ENCODE measurements at regions not wholly inside any gene's neighbourhood (a gene's known extent, or its start where the extent isn't known, plus 50 kb on each side); places are given as distances from the start of the nearest gene placed in this dataset.

DNA sequence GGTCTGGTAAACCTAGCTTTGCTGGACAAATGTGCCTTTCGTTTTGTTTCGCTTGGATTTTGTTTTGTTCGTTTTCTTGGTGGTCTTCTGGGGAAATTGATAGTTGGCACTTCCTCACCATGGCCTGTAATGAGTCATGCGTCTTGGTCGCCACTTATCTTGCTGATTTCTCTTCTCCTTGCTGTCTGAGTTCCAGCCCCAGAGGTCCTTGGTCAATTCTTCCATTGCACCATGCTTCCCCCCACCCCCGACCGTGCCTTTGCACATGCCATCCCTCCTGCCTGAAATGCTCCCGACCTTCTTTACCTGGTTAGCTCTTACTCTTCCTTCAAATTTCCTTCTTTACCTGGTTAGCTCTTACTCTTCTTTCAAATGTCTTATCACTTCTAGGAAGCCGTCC lies 168.7 kb upstream of the MSX2 start:
- no peak for ATAC-seq (ENCODE audit: insufficient read depth, low FRiP score)
- no peak for DNase-seq
- 71 to 78% methylated on average over 9 of the region's 9 CpGs for WGBS, 2 donors

DNA sequence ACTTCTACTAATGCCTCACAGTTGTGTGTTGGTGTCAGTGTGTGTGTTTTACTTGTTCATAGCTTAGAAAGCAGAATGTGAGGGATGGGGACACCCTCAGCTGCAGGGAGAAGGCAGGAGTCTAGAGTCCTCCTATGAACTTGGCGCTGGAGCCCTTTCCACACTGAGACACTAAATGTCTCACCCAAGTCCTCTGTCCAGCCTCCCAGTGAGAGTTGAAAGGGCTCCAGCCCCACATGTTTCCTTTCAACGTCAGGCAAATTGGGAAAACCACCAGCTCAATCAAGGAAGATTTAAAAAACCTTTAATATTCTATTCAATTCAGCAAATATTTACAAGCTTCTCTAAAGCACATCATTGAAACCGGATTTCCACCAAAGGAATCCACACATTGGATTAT lies 167.6 kb upstream of the MSX2 start:
- no peaks in the 10 kb centered on the region for H3K9me3 ChIP-seq (ENCODE audit: control insufficient read depth in 4 of 4, insufficient read depth in 3 of 4, low read length in 3 of 4)
- TF ChIP-seq, protein P1, sequence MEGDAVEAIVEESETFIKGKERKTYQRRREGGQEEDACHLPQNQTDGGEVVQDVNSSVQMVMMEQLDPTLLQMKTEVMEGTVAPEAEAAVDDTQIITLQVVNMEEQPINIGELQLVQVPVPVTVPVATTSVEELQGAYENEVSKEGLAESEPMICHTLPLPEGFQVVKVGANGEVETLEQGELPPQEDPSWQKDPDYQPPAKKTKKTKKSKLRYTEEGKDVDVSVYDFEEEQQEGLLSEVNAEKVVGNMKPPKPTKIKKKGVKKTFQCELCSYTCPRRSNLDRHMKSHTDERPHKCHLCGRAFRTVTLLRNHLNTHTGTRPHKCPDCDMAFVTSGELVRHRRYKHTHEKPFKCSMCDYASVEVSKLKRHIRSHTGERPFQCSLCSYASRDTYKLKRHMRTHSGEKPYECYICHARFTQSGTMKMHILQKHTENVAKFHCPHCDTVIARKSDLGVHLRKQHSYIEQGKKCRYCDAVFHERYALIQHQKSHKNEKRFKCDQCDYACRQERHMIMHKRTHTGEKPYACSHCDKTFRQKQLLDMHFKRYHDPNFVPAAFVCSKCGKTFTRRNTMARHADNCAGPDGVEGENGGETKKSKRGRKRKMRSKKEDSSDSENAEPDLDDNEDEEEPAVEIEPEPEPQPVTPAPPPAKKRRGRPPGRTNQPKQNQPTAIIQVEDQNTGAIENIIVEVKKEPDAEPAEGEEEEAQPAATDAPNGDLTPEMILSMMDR (IDR thresholded peaks at IDR 0.05; ENCODE audit: control extremely low read depth, extremely low read depth) = no peak
- H3K4me1 ChIP-seq (ENCODE audit: control insufficient read depth in 5 of 5, insufficient read depth in 5 of 5, low read length in 5 of 5) = no peaks in the 10 kb centered on the region
- no peak overlapping the region for H3K4me3 ChIP-seq
- H3K27ac ChIP-seq (ENCODE audit: low read depth in 1 of 2, low read length in 1 of 2) = no peak overlapping the region
- DNase-seq (peak in 1 of 3 donors; percentile 24), ATAC-seq (ENCODE audit: insufficient read depth, low FRiP score) (no peak)
- peaks cover 0 to 4% (median 3%) of the 10 kb centered on the region in 3 donors for H3K27me3 ChIP-seq (ENCODE audit: control insufficient read depth in 3 of 3, insufficient read depth in 3 of 3, low read length in 2 of 3)
- H3K36me3 ChIP-seq (ENCODE audit: control insufficient read depth in 4 of 4, insufficient read depth in 4 of 4, low read length in 4 of 4) = no peaks in the 10 kb centered on the region
- no peak overlapping the region for H3K9ac ChIP-seq (ENCODE audit: insufficient read depth in 1 of 2, low read length in 2 of 2)
- 67 to 81% methylated on average over 3 of the region's 3 CpGs for WGBS, 2 donors

More for the DNA sequence above, 168.7 kb upstream of the MSX2 start:
- H3K27ac ChIP-seq (ENCODE audit: low read depth in 1 of 2, low read length in 1 of 2) = no peak overlapping the region
- H3K9ac ChIP-seq (ENCODE audit: insufficient read depth in 1 of 2, low read length in 2 of 2) = no peak overlapping the region
- H3K9me3 ChIP-seq (ENCODE audit: control insufficient read depth in 4 of 4, insufficient read depth in 3 of 4, low read length in 3 of 4) = no peaks in the 10 kb centered on the region
- no peak overlapping the region for H3K4me3 ChIP-seq
- H3K4me1 ChIP-seq (ENCODE audit: control insufficient read depth in 5 of 5, insufficient read depth in 5 of 5, low read length in 5 of 5) = no peaks in the 10 kb centered on the region
- TF ChIP-seq, protein P1 (IDR thresholded peaks at IDR 0.05; ENCODE audit: control extremely low read depth, extremely low read depth) = no peak
- H3K36me3 ChIP-seq (ENCODE audit: control insufficient read depth in 4 of 4, insufficient read depth in 4 of 4, low read length in 4 of 4) = no peaks in the 10 kb centered on the region
- peaks cover 0 to 3% (median 0%) of the 10 kb centered on the region in 3 donors for H3K27me3 ChIP-seq (ENCODE audit: control insufficient read depth in 3 of 3, insufficient read depth in 3 of 3, low read length in 2 of 3)

DNA sequence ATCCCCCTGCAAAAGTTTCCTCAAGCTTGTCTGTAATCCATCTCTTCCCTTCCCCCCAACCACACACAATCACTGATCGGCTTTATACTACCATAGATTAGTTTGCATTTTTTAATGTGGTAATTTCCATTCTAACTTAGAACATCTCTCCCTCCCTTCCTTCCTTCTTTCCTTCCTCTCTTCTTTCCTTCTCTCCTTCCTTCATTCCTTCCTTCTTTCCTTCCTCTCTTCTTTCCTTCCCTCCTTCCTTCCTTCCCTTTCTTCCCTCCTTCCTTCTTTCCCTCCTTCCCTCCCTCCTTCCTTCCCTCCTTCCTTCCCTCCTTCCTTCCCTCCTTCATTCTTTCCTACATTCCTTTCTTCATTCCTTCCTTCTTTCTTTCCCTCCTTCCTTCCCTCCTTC lies 166.2 kb upstream of the MSX2 start:
- no peak overlapping the region for H3K4me3 ChIP-seq
- no peaks in the 10 kb centered on the region for H3K4me1 ChIP-seq (ENCODE audit: control insufficient read depth in 5 of 5, insufficient read depth in 5 of 5, low read length in 5 of 5)
- DNase-seq (no peak), ATAC-seq (ENCODE audit: insufficient read depth, low FRiP score) (no peak)
- no peaks in the 10 kb centered on the region for H3K36me3 ChIP-seq (ENCODE audit: control insufficient read depth in 4 of 4, insufficient read depth in 4 of 4, low read length in 4 of 4)
- no peak overlapping the region for H3K27ac ChIP-seq (ENCODE audit: low read depth in 1 of 2, low read length in 1 of 2)
- H3K27me3 ChIP-seq (ENCODE audit: control insufficient read depth in 3 of 3, insufficient read depth in 3 of 3, low read length in 2 of 3) = peaks cover 0 to 4% (median 3%) of the 10 kb centered on the region in 3 donors
- 86 to 90% methylated on average over 1 of the region's 1 CpG for whole genome bisulfite sequencing, 2 donors
- H3K9ac ChIP-seq (ENCODE audit: insufficient read depth in 1 of 2, low read length in 2 of 2) = no peak overlapping the region
- H3K9me3 ChIP-seq (ENCODE audit: control insufficient read depth in 4 of 4, insufficient read depth in 3 of 4, low read length in 3 of 4) = no peaks in the 10 kb centered on the region
- TF ChIP-seq, protein P1 (IDR thresholded peaks at IDR 0.05; ENCODE audit: control extremely low read depth, extremely low read depth) = no peak

DNA sequence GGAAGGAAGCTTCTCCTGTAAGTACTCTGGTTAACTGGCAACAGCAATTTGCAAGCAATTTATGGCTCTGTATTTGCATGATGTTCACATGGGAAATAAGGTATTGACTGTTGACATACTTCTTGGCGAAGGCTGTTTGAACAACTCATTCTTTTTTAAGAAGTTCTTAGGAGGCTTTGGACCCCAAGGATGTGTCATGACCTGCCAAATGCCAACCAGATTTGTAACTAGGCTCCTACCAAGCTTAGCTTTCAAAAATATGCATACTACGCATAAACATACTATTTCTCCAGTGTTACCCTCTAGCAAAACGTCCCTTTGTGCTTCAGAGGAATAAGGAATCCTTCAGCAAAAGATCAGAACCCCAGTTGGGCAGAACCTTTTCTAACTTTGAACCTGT lies 165.2 kb upstream of the MSX2 start:
- Histone ChIP-seq H3K9me3 (ENCODE audit: control insufficient read depth in 4 of 4, insufficient read depth in 3 of 4, low read length in 3 of 4) (no peaks in the 10 kb centered on the region), H3K27ac (ENCODE audit: low read depth in 1 of 2, low read length in 1 of 2) (no peak overlapping the region), H3K4me3 (no peak overlapping the region), H3K9ac (ENCODE audit: insufficient read depth in 1 of 2, low read length in 2 of 2) (no peak overlapping the region), H3K4me1 (ENCODE audit: control insufficient read depth in 5 of 5, insufficient read depth in 5 of 5, low read length in 5 of 5) (no peaks in the 10 kb centered on the region), H3K36me3 (ENCODE audit: control insufficient read depth in 4 of 4, insufficient read depth in 4 of 4, low read length in 4 of 4) (no peaks in the 10 kb centered on the region), H3K27me3 (ENCODE audit: control insufficient read depth in 3 of 3, insufficient read depth in 3 of 3, low read length in 2 of 3) (peaks cover 0 to 4% (median 3%) of the 10 kb centered on the region in 3 donors)
- TF ChIP-seq, protein P1 (IDR thresholded peaks at IDR 0.05; ENCODE audit: control extremely low read depth, extremely low read depth) = no peak
- no peak for DNase-seq
- ATAC-seq (ENCODE audit: insufficient read depth, low FRiP score) = no peak
- 66 to 68% methylated on average over 3 of the region's 3 CpGs for WGBS, 2 donors
